Renal cortex interstitium (tissue), 11 donors: ENCODE measurements at regions not wholly inside any gene's neighbourhood (a gene's known extent, or its start where the extent isn't known, plus 50 kb on each side); places are given as distances from the start of the nearest gene placed in this dataset.
"Not testable (repeated sequence)": the region's sequence is repeated elsewhere in the genome, so short reads cannot be mapped to it uniquely, and the experiment has no call there.

Source experiments
- DNase-seq, 11 donors: peaks; one replicate each; pipeline ENCODE4 v3.0.0-alpha.2; 2013; ENCODE audit warnings: low read depth in 9 of 11, low spot score in 4 of 11; ENCODE audit errors: extremely low read depth in 1 of 11

GRCh38 chr9:100784755-100785154 is 206.9 kb downstream of the CAVIN4 start:
- no peak for DNase-seq

GRCh38 chr9:100785946-100786345 is 208.1 kb downstream of the CAVIN4 start:
- DNase-seq: no peak

- no peak for DNase-seq
Observed at GRCh38 chr9:100794738-100795269, 216.9 kb downstream of the CAVIN4 start.

- no peak for DNase-seq
Observed at GRCh38 chr9:100803956-100804355, 224.6 kb upstream of the PLPPR1 start.

GRCh38 chr9:100811643-100812042 is 216.9 kb upstream of the PLPPR1 start:
- DNase-seq: no peak

GRCh38 chr9:100813871-100814270 is 214.7 kb upstream of the PLPPR1 start:
- DNase-seq: no peak

- DNase-seq: no peak
Observed at GRCh38 chr9:100819980-100820379, 208.5 kb upstream of the PLPPR1 start.

GRCh38 chr9:100833035-100833434 is 195.5 kb upstream of the PLPPR1 start:
- DNase-seq: not testable (repeated sequence)

GRCh38 chr9:100838857-100839256 is 189.7 kb upstream of the PLPPR1 start:
- DNase-seq: no peak

GRCh38 chr9:100848726-100849125 is 179.8 kb upstream of the PLPPR1 start:
- no peak for DNase-seq

GRCh38 chr9:100852088-100852487 is 176.4 kb upstream of the PLPPR1 start:
- DNase-seq: no peak

- no peak for DNase-seq
Observed at GRCh38 chr9:100856238-100856637, 172.3 kb upstream of the PLPPR1 start.

GRCh38 chr9:100865111-100865510 is 163.4 kb upstream of the PLPPR1 start:
- DNase-seq: no peak

GRCh38 chr9:100865648-100866047 is 162.9 kb upstream of the PLPPR1 start:
- no peak for DNase-seq

GRCh38 chr9:100869326-100869725 is 159.2 kb upstream of the PLPPR1 start:
- DNase-seq: no peak

GRCh38 chr9:100879884-100880283 is 148.6 kb upstream of the PLPPR1 start:
- no peak for DNase-seq

- DNase-seq: no peak
Observed at GRCh38 chr9:100880284-100880683, 148.2 kb upstream of the PLPPR1 start.

GRCh38 chr9:100884518-100884917 is 144.0 kb upstream of the PLPPR1 start:
- DNase-seq: peak in 4 of 11 donors; percentile 0 to 7 (median 2)

- DNase-seq: no peak
Observed at GRCh38 chr9:100890321-100890720, 138.2 kb upstream of the PLPPR1 start.

- DNase-seq: no peak
Observed at GRCh38 chr9:100911273-100911672, 117.3 kb upstream of the PLPPR1 start.

GRCh38 chr9:100913257-100913656 is 115.3 kb upstream of the PLPPR1 start:
- DNase-seq: no peak

- DNase-seq: no peak
Observed at GRCh38 chr9:100914266-100914665, 114.3 kb upstream of the PLPPR1 start.
